BE2C (cell line): ENCODE measurements at regions not wholly inside any gene's neighbourhood (a gene's known extent, or its start where the extent isn't known, plus 50 kb on each side); places are given as distances from the start of the nearest gene placed in this dataset.
A peak's percentile ranks its signal among the peaks of the same experiment; 100 is the strongest.

ENCODE experiments used
- DNase-seq: peaks from one replicate; pipeline ENCODE4 v3.0.0-alpha.2; 2020
- H3K27me3 ChIP-seq: fragments of 250-450 bp; sonication (Bioruptor Pico); 2 replicates; pipeline ENCODE4 v1.5.1; 2020; ENCODE audit warnings: mild to moderate bottlenecking
- H3K36me3 ChIP-seq: fragments of 250-450 bp; sonication (Bioruptor Pico); 2 replicates; pipeline ENCODE4 v1.5.1; 2020; ENCODE audit warnings: mild to moderate bottlenecking
- H3K4me1 ChIP-seq: fragments of 250-450 bp; sonication (Bioruptor Pico); 2 replicates; pipeline ENCODE4 v1.5.1; 2020
- H3K4me3 ChIP-seq: 2 replicates; pipeline ENCODE4 v1.5.1; 2011; ENCODE audit warnings: low read depth, low read length
- H3K9me3 ChIP-seq: fragments of 250-450 bp; sonication (Bioruptor Pico); 2 replicates; pipeline ENCODE4 v1.5.1; 2020
- TF ChIP-seq, protein P1 (sequence below): IDR thresholded peaks from 2 replicates; pipeline ENCODE4 v1.5.1; 2012; ENCODE audit warnings: mild to moderate bottlenecking, low read depth, low read length

DNA sequence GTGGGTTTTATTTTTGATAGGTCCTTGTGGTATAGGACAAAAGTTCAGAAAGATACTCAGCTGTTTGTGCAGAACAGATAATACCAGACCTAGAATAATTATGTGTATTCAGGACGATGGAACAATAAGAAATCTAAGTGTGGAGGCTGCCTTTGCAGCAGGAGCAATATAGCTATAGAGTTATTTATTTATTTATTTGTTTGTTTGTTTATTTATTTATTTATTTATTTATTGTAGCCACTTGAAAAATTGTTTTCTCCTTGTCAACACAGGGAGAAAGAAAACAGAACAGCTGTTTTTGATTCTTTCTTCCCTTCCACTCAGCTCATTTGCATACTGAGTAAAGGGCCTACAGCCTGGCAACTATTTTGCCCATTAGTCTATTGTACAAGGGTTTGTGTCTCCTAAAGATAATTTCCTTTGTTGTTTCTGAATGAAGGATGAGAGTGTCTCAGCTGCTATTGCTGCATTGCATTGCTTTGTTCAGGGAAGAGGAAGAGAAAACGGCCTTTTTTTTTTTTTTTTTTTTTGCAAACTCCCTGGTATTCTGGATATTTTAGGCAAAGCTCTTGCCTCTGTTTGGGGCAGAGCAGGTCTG lies 56.0 kb upstream of the ESX1 start:
- H3K36me3 ChIP-seq = no peaks in the 10 kb centered on the region
- TF ChIP-seq, protein P1, sequence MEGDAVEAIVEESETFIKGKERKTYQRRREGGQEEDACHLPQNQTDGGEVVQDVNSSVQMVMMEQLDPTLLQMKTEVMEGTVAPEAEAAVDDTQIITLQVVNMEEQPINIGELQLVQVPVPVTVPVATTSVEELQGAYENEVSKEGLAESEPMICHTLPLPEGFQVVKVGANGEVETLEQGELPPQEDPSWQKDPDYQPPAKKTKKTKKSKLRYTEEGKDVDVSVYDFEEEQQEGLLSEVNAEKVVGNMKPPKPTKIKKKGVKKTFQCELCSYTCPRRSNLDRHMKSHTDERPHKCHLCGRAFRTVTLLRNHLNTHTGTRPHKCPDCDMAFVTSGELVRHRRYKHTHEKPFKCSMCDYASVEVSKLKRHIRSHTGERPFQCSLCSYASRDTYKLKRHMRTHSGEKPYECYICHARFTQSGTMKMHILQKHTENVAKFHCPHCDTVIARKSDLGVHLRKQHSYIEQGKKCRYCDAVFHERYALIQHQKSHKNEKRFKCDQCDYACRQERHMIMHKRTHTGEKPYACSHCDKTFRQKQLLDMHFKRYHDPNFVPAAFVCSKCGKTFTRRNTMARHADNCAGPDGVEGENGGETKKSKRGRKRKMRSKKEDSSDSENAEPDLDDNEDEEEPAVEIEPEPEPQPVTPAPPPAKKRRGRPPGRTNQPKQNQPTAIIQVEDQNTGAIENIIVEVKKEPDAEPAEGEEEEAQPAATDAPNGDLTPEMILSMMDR = no peak
- DNase-seq = no peak
- no peaks in the 10 kb centered on the region for H3K9me3 ChIP-seq
- H3K4me1 ChIP-seq = no peaks in the 10 kb centered on the region
- no peak overlapping the region for H3K4me3 ChIP-seq
- H3K27me3 ChIP-seq = no peaks in the 10 kb centered on the region

DNA sequence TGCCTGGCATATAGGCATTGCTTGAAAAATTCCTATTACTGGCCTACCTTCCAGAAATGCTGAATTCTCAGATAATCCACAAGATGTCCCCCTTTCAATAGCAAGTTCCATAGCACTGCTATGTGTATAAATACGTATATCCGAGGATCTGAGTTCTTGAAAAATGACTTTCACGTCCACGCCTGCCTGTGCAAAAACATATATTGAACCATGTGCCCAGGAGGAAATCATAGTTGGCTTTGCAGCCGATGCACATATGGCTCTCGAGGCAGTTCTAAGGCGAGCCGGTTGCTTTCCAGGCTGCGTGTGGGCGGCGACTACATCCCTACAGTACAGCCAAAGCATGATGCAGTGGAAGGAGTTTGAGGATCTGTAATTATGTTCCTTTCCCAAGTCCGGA lies 55.4 kb upstream of the ESX1 start:
- Histone ChIP-seq H3K27me3 (no peaks in the 10 kb centered on the region), H3K36me3 (no peaks in the 10 kb centered on the region), H3K9me3 (no peaks in the 10 kb centered on the region), H3K4me1 (no peaks in the 10 kb centered on the region), H3K4me3 (no peak overlapping the region)
- TF ChIP-seq, protein P1 = peak; percentile 15; the same call in 1 of the 2 replicates
- DNase-seq = no peak

DNA sequence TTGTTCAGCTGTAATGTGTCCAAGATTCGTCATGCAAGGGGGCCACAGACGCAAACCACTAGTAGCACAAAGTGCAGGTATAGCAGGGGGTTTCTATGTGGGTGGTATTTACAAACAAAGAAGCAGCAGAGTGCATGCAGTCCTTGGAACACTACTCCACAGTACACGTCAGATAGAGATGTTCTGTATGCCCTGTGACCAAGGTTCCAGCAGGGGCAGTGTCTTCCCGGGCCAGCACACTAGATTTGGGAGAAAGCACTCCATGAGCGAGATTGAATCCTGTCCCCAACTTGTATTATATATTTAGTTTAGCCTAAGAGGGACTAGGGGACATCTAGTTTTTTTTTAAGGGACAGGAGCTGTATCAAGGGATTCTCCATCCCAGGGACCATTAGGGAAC lies 54.4 kb upstream of the ESX1 start:
- no peaks in the 10 kb centered on the region for H3K4me1 ChIP-seq
- TF ChIP-seq, protein P1 = no peak
- H3K27me3 ChIP-seq = no peaks in the 10 kb centered on the region
- H3K4me3 ChIP-seq = no peak overlapping the region
- no peak for DNase-seq
- H3K36me3 ChIP-seq = no peaks in the 10 kb centered on the region
- no peaks in the 10 kb centered on the region for H3K9me3 ChIP-seq

DNA sequence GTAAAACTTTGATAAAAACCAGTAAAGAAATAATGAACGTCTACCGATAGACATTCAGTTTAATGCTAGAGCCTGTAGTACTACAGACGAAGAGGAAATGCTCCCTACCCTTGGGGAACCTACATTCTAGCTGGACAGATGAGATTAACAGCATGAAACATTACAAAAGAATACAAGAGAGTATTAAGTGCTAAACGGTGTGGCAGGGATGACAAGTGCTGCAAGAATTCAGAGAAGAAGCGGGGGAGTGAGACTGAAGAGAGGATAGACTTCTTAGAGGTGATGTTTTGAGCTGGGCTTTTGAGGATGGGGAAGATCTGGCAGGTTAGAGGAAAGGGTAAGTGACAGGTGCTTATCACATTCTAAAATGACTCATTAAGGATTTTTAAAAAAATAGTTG lies 52.6 kb upstream of the ESX1 start:
- TF ChIP-seq, protein P1 = no peak
- Histone ChIP-seq H3K27me3 (no peaks in the 10 kb centered on the region), H3K4me1 (no peaks in the 10 kb centered on the region), H3K9me3 (no peaks in the 10 kb centered on the region), H3K4me3 (no peak overlapping the region), H3K36me3 (no peaks in the 10 kb centered on the region)
- DNase-seq = no peak

DNA sequence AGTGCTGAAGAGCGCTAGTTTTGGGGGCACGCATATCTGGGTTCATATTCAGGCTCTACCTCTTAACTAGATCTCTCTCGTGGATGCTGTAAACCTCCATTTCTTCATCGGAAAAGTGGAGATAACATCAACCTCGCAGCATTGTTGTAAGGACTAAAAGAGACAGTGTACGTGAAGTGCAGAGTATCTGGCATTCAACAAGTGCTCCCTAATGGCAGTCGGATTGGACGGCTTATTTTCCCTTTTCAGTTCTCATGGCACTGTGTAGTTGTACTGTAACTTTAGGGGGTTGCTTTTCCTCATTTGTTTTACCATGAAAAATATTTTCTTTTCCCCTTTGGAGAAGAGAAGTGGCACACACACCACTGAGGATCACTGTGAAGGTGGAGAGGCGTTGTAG lies 51.4 kb upstream of the ESX1 start:
- no peaks in the 10 kb centered on the region for H3K27me3 ChIP-seq
- TF ChIP-seq, protein P1 = no peak
- DNase-seq = no peak

More for the DNA sequence above, 51.4 kb upstream of the ESX1 start:
- no peaks in the 10 kb centered on the region for H3K36me3 ChIP-seq
- H3K9me3 ChIP-seq = no peaks in the 10 kb centered on the region
- H3K4me1 ChIP-seq = no peaks in the 10 kb centered on the region
- H3K4me3 ChIP-seq = no peak overlapping the region
